ENCODE measurements at regions not wholly inside any gene's neighbourhood (a gene's known extent, or its start where the extent isn't known, plus 50 kb on each side); places are given as distances from the start of the nearest gene placed in this dataset.
"Not testable (repeated sequence)": the region's sequence is repeated elsewhere in the genome, so short reads cannot be mapped to it uniquely, and the experiment has no call there.

GRCh38 chr14:53247596-53248370, 94.7 kb upstream of the DDHD1 start:
- H3K9ac ChIP-seq (ENCODE audit: low read depth in 1 of 3, low read length in 3 of 3) = peak overlapping the region in 1 of 3 donors; percentile 72
- H3K27me3 ChIP-seq (ENCODE audit: control insufficient read depth in 3 of 3, insufficient read depth in 3 of 3, low read length in 3 of 3) = no peaks in the 10 kb centered on the region
- H3K36me3 ChIP-seq (ENCODE audit: control insufficient read depth in 3 of 3, insufficient read depth in 3 of 3, low read length in 3 of 3) = no peaks in the 10 kb centered on the region
- peak overlapping the region; percentile 23 to 36 (median 24) for H3K4me3 ChIP-seq (ENCODE audit: low read length in 3 of 3)
- H3K4me1 ChIP-seq (ENCODE audit: control insufficient read depth in 3 of 3, insufficient read depth in 3 of 3, low read length in 3 of 3) = peaks cover 7 to 10% (median 9%) of the 10 kb centered on the region in 3 donors
- peak overlapping the region; percentile 69 for H3K27ac ChIP-seq (ENCODE audit: low read depth, low read length)
- no peaks in the 10 kb centered on the region for H3K9me3 ChIP-seq (ENCODE audit: control insufficient read depth in 3 of 3, low read length in 3 of 3)

GRCh38 chr14:53242898-53243297, 89.8 kb upstream of the DDHD1 start:
- H3K27me3 ChIP-seq (ENCODE audit: control insufficient read depth in 3 of 3, insufficient read depth in 3 of 3, low read length in 3 of 3); H3K36me3 ChIP-seq (ENCODE audit: control insufficient read depth in 3 of 3, insufficient read depth in 3 of 3, low read length in 3 of 3); H3K9me3 ChIP-seq (ENCODE audit: control insufficient read depth in 3 of 3, low read length in 3 of 3); H3K4me3 ChIP-seq (ENCODE audit: low read length in 3 of 3); H3K9ac ChIP-seq (ENCODE audit: low read depth in 1 of 3, low read length in 3 of 3); H3K27ac ChIP-seq (ENCODE audit: low read depth, low read length); H3K4me1 ChIP-seq (ENCODE audit: control insufficient read depth in 3 of 3, insufficient read depth in 3 of 3, low read length in 3 of 3): not testable (repeated sequence)

GRCh38 chr14:53237488-53237887, 84.4 kb upstream of the DDHD1 start:
- H3K27me3 ChIP-seq (ENCODE audit: control insufficient read depth in 3 of 3, insufficient read depth in 3 of 3, low read length in 3 of 3) = no peaks in the 10 kb centered on the region
- H3K27ac ChIP-seq (ENCODE audit: low read depth, low read length) = peak overlapping the region; percentile 64
- H3K9me3 ChIP-seq (ENCODE audit: control insufficient read depth in 3 of 3, low read length in 3 of 3) = no peaks in the 10 kb centered on the region
- no peak overlapping the region for H3K9ac ChIP-seq (ENCODE audit: low read depth in 1 of 3, low read length in 3 of 3)
- no peaks in the 10 kb centered on the region for H3K4me1 ChIP-seq (ENCODE audit: control insufficient read depth in 3 of 3, insufficient read depth in 3 of 3, low read length in 3 of 3)
- no peak overlapping the region for H3K4me3 ChIP-seq (ENCODE audit: low read length in 3 of 3)
- H3K36me3 ChIP-seq (ENCODE audit: control insufficient read depth in 3 of 3, insufficient read depth in 3 of 3, low read length in 3 of 3) = no peaks in the 10 kb centered on the region

- Histone ChIP-seq H3K4me3 (ENCODE audit: low read length in 3 of 3) (no peak overlapping the region), H3K27ac (ENCODE audit: low read depth, low read length) (peak overlapping the region; percentile 64), H3K4me1 (ENCODE audit: control insufficient read depth in 3 of 3, insufficient read depth in 3 of 3, low read length in 3 of 3) (no peaks in the 10 kb centered on the region)
Measured at GRCh38 chr14:53236708-53237107, 83.6 kb upstream of the DDHD1 start.

GRCh38 chr14:53231171-53231570, 78.0 kb upstream of the DDHD1 start:
- no peak overlapping the region for H3K27ac ChIP-seq (ENCODE audit: low read depth, low read length)
- no peaks in the 10 kb centered on the region for H3K36me3 ChIP-seq (ENCODE audit: control insufficient read depth in 3 of 3, insufficient read depth in 3 of 3, low read length in 3 of 3)
- no peaks in the 10 kb centered on the region for H3K27me3 ChIP-seq (ENCODE audit: control insufficient read depth in 3 of 3, insufficient read depth in 3 of 3, low read length in 3 of 3)
- H3K4me1 ChIP-seq (ENCODE audit: control insufficient read depth in 3 of 3, insufficient read depth in 3 of 3, low read length in 3 of 3) = no peaks in the 10 kb centered on the region
- H3K9ac ChIP-seq (ENCODE audit: low read depth in 1 of 3, low read length in 3 of 3) = no peak overlapping the region
- no peaks in the 10 kb centered on the region for H3K9me3 ChIP-seq (ENCODE audit: control insufficient read depth in 3 of 3, low read length in 3 of 3)
- H3K4me3 ChIP-seq (ENCODE audit: low read length in 3 of 3) = no peak overlapping the region

More at GRCh38 chr14:53236708-53237107, 83.6 kb upstream of the DDHD1 start:
- Histone ChIP-seq H3K9me3 (ENCODE audit: control insufficient read depth in 3 of 3, low read length in 3 of 3) (no peaks in the 10 kb centered on the region), H3K36me3 (ENCODE audit: control insufficient read depth in 3 of 3, insufficient read depth in 3 of 3, low read length in 3 of 3) (no peaks in the 10 kb centered on the region), H3K27me3 (ENCODE audit: control insufficient read depth in 3 of 3, insufficient read depth in 3 of 3, low read length in 3 of 3) (no peaks in the 10 kb centered on the region), H3K9ac (ENCODE audit: low read depth in 1 of 3, low read length in 3 of 3) (no peak overlapping the region)

GRCh38 chr14:53228966-53229365, 75.8 kb upstream of the DDHD1 start:
- H3K4me1 ChIP-seq (ENCODE audit: control insufficient read depth in 3 of 3, insufficient read depth in 3 of 3, low read length in 3 of 3) = no peaks in the 10 kb centered on the region
- no peak overlapping the region for H3K27ac ChIP-seq (ENCODE audit: low read depth, low read length)
- no peak overlapping the region for H3K4me3 ChIP-seq (ENCODE audit: low read length in 3 of 3)
- no peaks in the 10 kb centered on the region for H3K27me3 ChIP-seq (ENCODE audit: control insufficient read depth in 3 of 3, insufficient read depth in 3 of 3, low read length in 3 of 3)
- H3K9ac ChIP-seq (ENCODE audit: low read depth in 1 of 3, low read length in 3 of 3) = no peak overlapping the region
- no peaks in the 10 kb centered on the region for H3K36me3 ChIP-seq (ENCODE audit: control insufficient read depth in 3 of 3, insufficient read depth in 3 of 3, low read length in 3 of 3)
- H3K9me3 ChIP-seq (ENCODE audit: control insufficient read depth in 3 of 3, low read length in 3 of 3) = no peaks in the 10 kb centered on the region

- Histone ChIP-seq H3K9me3 (ENCODE audit: control insufficient read depth in 3 of 3, low read length in 3 of 3) (no peaks in the 10 kb centered on the region), H3K27me3 (ENCODE audit: control insufficient read depth in 3 of 3, insufficient read depth in 3 of 3, low read length in 3 of 3) (no peaks in the 10 kb centered on the region), H3K27ac (ENCODE audit: low read depth, low read length) (no peak overlapping the region), H3K9ac (ENCODE audit: low read depth in 1 of 3, low read length in 3 of 3) (no peak overlapping the region), H3K4me3 (ENCODE audit: low read length in 3 of 3) (no peak overlapping the region), H3K36me3 (ENCODE audit: control insufficient read depth in 3 of 3, insufficient read depth in 3 of 3, low read length in 3 of 3) (no peaks in the 10 kb centered on the region), H3K4me1 (ENCODE audit: control insufficient read depth in 3 of 3, insufficient read depth in 3 of 3, low read length in 3 of 3) (no peaks in the 10 kb centered on the region)
Measured at GRCh38 chr14:53227154-53227718, 74.1 kb upstream of the DDHD1 start.

GRCh38 chr14:53226553-53226952, 73.4 kb upstream of the DDHD1 start:
- Histone ChIP-seq H3K36me3 (ENCODE audit: control insufficient read depth in 3 of 3, insufficient read depth in 3 of 3, low read length in 3 of 3) (no peaks in the 10 kb centered on the region), H3K4me3 (ENCODE audit: low read length in 3 of 3) (no peak overlapping the region), H3K27me3 (ENCODE audit: control insufficient read depth in 3 of 3, insufficient read depth in 3 of 3, low read length in 3 of 3) (no peaks in the 10 kb centered on the region), H3K9ac (ENCODE audit: low read depth in 1 of 3, low read length in 3 of 3) (no peak overlapping the region), H3K9me3 (ENCODE audit: control insufficient read depth in 3 of 3, low read length in 3 of 3) (no peaks in the 10 kb centered on the region), H3K4me1 (ENCODE audit: control insufficient read depth in 3 of 3, insufficient read depth in 3 of 3, low read length in 3 of 3) (no peaks in the 10 kb centered on the region), H3K27ac (ENCODE audit: low read depth, low read length) (no peak overlapping the region)

- Histone ChIP-seq H3K4me1 (ENCODE audit: control insufficient read depth in 3 of 3, insufficient read depth in 3 of 3, low read length in 3 of 3) (no peaks in the 10 kb centered on the region), H3K9ac (ENCODE audit: low read depth in 1 of 3, low read length in 3 of 3) (no peak overlapping the region), H3K27me3 (ENCODE audit: control insufficient read depth in 3 of 3, insufficient read depth in 3 of 3, low read length in 3 of 3) (no peaks in the 10 kb centered on the region)
Measured at GRCh38 chr14:53220914-53221313, 67.8 kb upstream of the DDHD1 start.

GRCh38 chr14:53218161-53218560, 65.0 kb upstream of the DDHD1 start:
- Histone ChIP-seq H3K9me3 (ENCODE audit: control insufficient read depth in 3 of 3, low read length in 3 of 3) (no peaks in the 10 kb centered on the region), H3K9ac (ENCODE audit: low read depth in 1 of 3, low read length in 3 of 3) (peak overlapping the region in 1 of 3 donors; percentile 47), H3K4me3 (ENCODE audit: low read length in 3 of 3) (peak overlapping the region in 2 of 3 donors; percentile 62), H3K36me3 (ENCODE audit: control insufficient read depth in 3 of 3, insufficient read depth in 3 of 3, low read length in 3 of 3) (no peaks in the 10 kb centered on the region), H3K4me1 (ENCODE audit: control insufficient read depth in 3 of 3, insufficient read depth in 3 of 3, low read length in 3 of 3) (no peaks in the 10 kb centered on the region), H3K27me3 (ENCODE audit: control insufficient read depth in 3 of 3, insufficient read depth in 3 of 3, low read length in 3 of 3) (no peaks in the 10 kb centered on the region), H3K27ac (ENCODE audit: low read depth, low read length) (no peak overlapping the region)

More at GRCh38 chr14:53220914-53221313, 67.8 kb upstream of the DDHD1 start:
- Histone ChIP-seq H3K36me3 (ENCODE audit: control insufficient read depth in 3 of 3, insufficient read depth in 3 of 3, low read length in 3 of 3) (no peaks in the 10 kb centered on the region), H3K4me3 (ENCODE audit: low read length in 3 of 3) (no peak overlapping the region), H3K9me3 (ENCODE audit: control insufficient read depth in 3 of 3, low read length in 3 of 3) (no peaks in the 10 kb centered on the region), H3K27ac (ENCODE audit: low read depth, low read length) (no peak overlapping the region)

Data from skeletal muscle tissue (tissue), 3 donors.